ENCODE measurements at regions not wholly inside any gene's neighbourhood (a gene's known extent, or its start where the extent isn't known, plus 50 kb on each side); places are given as distances from the start of the nearest gene placed in this dataset.

- H3K27me3 ChIP-seq (ENCODE audit: insufficient read depth, low read length, poor library complexity) = no peaks in the 10 kb centered on the region
- H2AFZ ChIP-seq (ENCODE audit: low read depth, low read length) = no peak overlapping the region
- no peak overlapping the region for H3K9ac ChIP-seq (ENCODE audit: low read depth, low read length)
- no peaks in the 10 kb centered on the region for H4K20me1 ChIP-seq (ENCODE audit: insufficient read depth, low read length)
- no peak for TF ChIP-seq CTCF (IDR thresholded peaks at IDR 0.05; ENCODE audit: borderline replicate concordance, extremely low read depth, low read length, poor library complexity, severe bottlenecking)
- TF ChIP-seq EZH2 (IDR thresholded peaks at IDR 0.05; ENCODE audit: borderline replicate concordance, low read depth, low read length, severe bottlenecking) = no peak
- ATAC-seq (ENCODE audit: insufficient read depth, low read depth) = no peak
- H3K9me3 ChIP-seq (ENCODE audit: insufficient read depth, low read length, severe bottlenecking) = no peaks in the 10 kb centered on the region
- DNase-seq = no peak
- H3K4me2 ChIP-seq (ENCODE audit: insufficient read depth, low read length) = no peak overlapping the region
- H3K36me3 ChIP-seq (ENCODE audit: insufficient read depth, low read length) = no peaks in the 10 kb centered on the region
- no peaks in the 10 kb centered on the region for H3K79me2 ChIP-seq (ENCODE audit: insufficient read depth, low read length)
- no peak overlapping the region for H3K27ac ChIP-seq (ENCODE audit: low read length)
- H3K4me1 ChIP-seq (ENCODE audit: insufficient read depth, low read length) = no peaks in the 10 kb centered on the region
- H3K4me3 ChIP-seq (ENCODE audit: low read depth in 1 of 2, low read length in 2 of 2) = no peak overlapping the region
Observed at GRCh38 chr4:107376293-107376692, 340.2 kb upstream of the DKK2 start.

- Histone ChIP-seq H3K9me3 (ENCODE audit: insufficient read depth, low read length, severe bottlenecking) (no peaks in the 10 kb centered on the region), H3K79me2 (ENCODE audit: insufficient read depth, low read length) (no peaks in the 10 kb centered on the region), H3K4me2 (ENCODE audit: insufficient read depth, low read length) (no peak overlapping the region), H3K27me3 (ENCODE audit: insufficient read depth, low read length, poor library complexity) (no peaks in the 10 kb centered on the region), H3K9ac (ENCODE audit: low read depth, low read length) (no peak overlapping the region), H3K27ac (ENCODE audit: low read length) (no peak overlapping the region), H3K4me3 (ENCODE audit: low read depth in 1 of 2, low read length in 2 of 2) (no peak overlapping the region), H3K36me3 (ENCODE audit: insufficient read depth, low read length) (no peaks in the 10 kb centered on the region), H2AFZ (ENCODE audit: low read depth, low read length) (no peak overlapping the region), H4K20me1 (ENCODE audit: insufficient read depth, low read length) (no peaks in the 10 kb centered on the region), H3K4me1 (ENCODE audit: insufficient read depth, low read length) (no peaks in the 10 kb centered on the region)
- DNase-seq (no peak), ATAC-seq (ENCODE audit: insufficient read depth, low read depth) (no peak)
- TF ChIP-seq EZH2 (IDR thresholded peaks at IDR 0.05; ENCODE audit: borderline replicate concordance, low read depth, low read length, severe bottlenecking) (no peak), CTCF (IDR thresholded peaks at IDR 0.05; ENCODE audit: borderline replicate concordance, extremely low read depth, low read length, poor library complexity, severe bottlenecking) (no peak)
Observed at GRCh38 chr4:107366900-107367299, 330.8 kb upstream of the DKK2 start.

GRCh38 chr4:107366016-107366735 is 330.1 kb upstream of the DKK2 start:
- no peak overlapping the region for H3K27ac ChIP-seq (ENCODE audit: low read length)
- H3K9me3 ChIP-seq (ENCODE audit: insufficient read depth, low read length, severe bottlenecking) = no peaks in the 10 kb centered on the region
- no peaks in the 10 kb centered on the region for H3K79me2 ChIP-seq (ENCODE audit: insufficient read depth, low read length)
- H3K4me2 ChIP-seq (ENCODE audit: insufficient read depth, low read length) = no peak overlapping the region
- H2AFZ ChIP-seq (ENCODE audit: low read depth, low read length) = no peak overlapping the region
- H3K36me3 ChIP-seq (ENCODE audit: insufficient read depth, low read length) = no peaks in the 10 kb centered on the region
- H3K4me1 ChIP-seq (ENCODE audit: insufficient read depth, low read length) = no peaks in the 10 kb centered on the region
- H3K4me3 ChIP-seq (ENCODE audit: low read depth in 1 of 2, low read length in 2 of 2) = no peak overlapping the region
- no peak overlapping the region for H3K9ac ChIP-seq (ENCODE audit: low read depth, low read length)
- H4K20me1 ChIP-seq (ENCODE audit: insufficient read depth, low read length) = no peaks in the 10 kb centered on the region
- DNase-seq (no peak), ATAC-seq (ENCODE audit: insufficient read depth, low read depth) (no peak)
- TF ChIP-seq CTCF (IDR thresholded peaks at IDR 0.05; ENCODE audit: borderline replicate concordance, extremely low read depth, low read length, poor library complexity, severe bottlenecking) (no peak), EZH2 (IDR thresholded peaks at IDR 0.05; ENCODE audit: borderline replicate concordance, low read depth, low read length, severe bottlenecking) (no peak)
- no peaks in the 10 kb centered on the region for H3K27me3 ChIP-seq (ENCODE audit: insufficient read depth, low read length, poor library complexity)
